Activated T-helper 2 cell treated with anti-CD3 and anti-CD28 coated beads, Interferon-gamma antibody, Interleukin-2, Interleukin-4, amounts not matched to agents 10 μg/mL and 5 μg/mL and 100 μg/mL, durations not matched to agents 14 hours and 24 hours and 36 hours (primary cell): ENCODE measurements at regions not wholly inside any gene's neighbourhood (a gene's known extent, or its start where the extent isn't known, plus 50 kb on each side); places are given as distances from the start of the nearest gene placed in this dataset.

Experiments used
- DNase-seq: peaks from one replicate; pipeline ENCODE4 v3.0.0; 2021; ENCODE audit warnings: low spot score
- H3K27ac Mint-ChIP-seq: one replicate; pipeline ENCODE4 v1.8.0; 2021; ENCODE audit warnings: mixed read lengths
- H3K27me3 Mint-ChIP-seq: one replicate; pipeline ENCODE4 v1.8.0; 2021; ENCODE audit warnings: low read depth, mixed read lengths
- H3K36me3 Mint-ChIP-seq: one replicate; pipeline ENCODE4 v1.8.0; 2021; ENCODE audit warnings: low read depth, mixed read lengths
- H3K4me1 Mint-ChIP-seq: one replicate; pipeline ENCODE4 v1.8.0; 2021; ENCODE audit warnings: low read depth, mixed read lengths
- H3K4me3 Mint-ChIP-seq: one replicate; pipeline ENCODE4 v1.8.0; 2021; ENCODE audit warnings: low read depth, mild to moderate bottlenecking, moderate library complexity, mixed read lengths
- H3K9me3 Mint-ChIP-seq: one replicate; pipeline ENCODE4 v1.8.0; 2021; ENCODE audit warnings: mixed read lengths
- intact Hi-C: fragments of 100-400 bp; cut with micrococcal nuclease; formaldehyde crosslinking; loops from one replicate; pipeline ENCODE4 v1.15.1; 2023

- no peak overlapping the region for H3K4me3 Mint-ChIP-seq
- H3K27me3 Mint-ChIP-seq, result peaks cover 9% of the 10 kb centered on the region
- H3K9me3 Mint-ChIP-seq, result no peaks in the 10 kb centered on the region
- DNase-seq, result no peak
- H3K27ac Mint-ChIP-seq, result no peak overlapping the region
- H3K36me3 Mint-ChIP-seq, result no peaks in the 10 kb centered on the region
- H3K4me1 Mint-ChIP-seq, result peaks cover 6% of the 10 kb centered on the region
- intact Hi-C loops, result loop anchor here (2.0 kb wide), 1 partner anchor 515 kb away; no protein-coding TSS in a partner anchor
Observed at GRCh38 chr5:34487956-34488355, 168.2 kb upstream of the RAI14 start.

- no peak overlapping the region for H3K4me3 Mint-ChIP-seq
Observed at GRCh38 chr5:34488984-34489383, 167.1 kb upstream of the RAI14 start.

GRCh38 chr5:34490506-34491250 lies 165.4 kb upstream of the RAI14 start:
- no peak for DNase-seq
- Mint-ChIP-seq H3K36me3 (no peaks in the 10 kb centered on the region), H3K9me3 (no peaks in the 10 kb centered on the region), H3K4me1 (peaks cover 6% of the 10 kb centered on the region), H3K27ac (no peak overlapping the region), H3K27me3 (peaks cover 7% of the 10 kb centered on the region), H3K4me3 (no peak overlapping the region)
- intact Hi-C loops, result loop anchor here (10.0 kb wide), 2 partner anchors 164 to 344 kb away; partner anchors contain the start of genes RAI14 and TTC23L

More at GRCh38 chr5:34488984-34489383, 167.1 kb upstream of the RAI14 start:
- H3K4me1 Mint-ChIP-seq, result peaks cover 7% of the 10 kb centered on the region
- H3K27me3 Mint-ChIP-seq, result peaks cover 9% of the 10 kb centered on the region
- intact Hi-C loops, result no loop called here
- H3K9me3 Mint-ChIP-seq, result no peaks in the 10 kb centered on the region
- no peak for DNase-seq
- H3K27ac Mint-ChIP-seq, result no peak overlapping the region
- H3K36me3 Mint-ChIP-seq, result no peaks in the 10 kb centered on the region

- Mint-ChIP-seq H3K27me3 (peaks cover 7% of the 10 kb centered on the region), H3K4me1 (peaks cover 5% of the 10 kb centered on the region), H3K27ac (no peak overlapping the region), H3K9me3 (no peaks in the 10 kb centered on the region), H3K4me3 (no peak overlapping the region), H3K36me3 (no peaks in the 10 kb centered on the region)
- intact Hi-C loops, result loop anchor here (10.0 kb wide), 2 partner anchors 164 to 344 kb away; partner anchors contain the start of genes RAI14 and TTC23L
- no peak for DNase-seq
Observed at GRCh38 chr5:34491251-34491620, 164.9 kb upstream of the RAI14 start.

GRCh38 chr5:34494111-34494755 lies 161.9 kb upstream of the RAI14 start:
- intact Hi-C loops, result loop anchor here (10.0 kb wide), 2 partner anchors 161 to 341 kb away; partner anchors contain the start of genes RAI14 and TTC23L
- no peak overlapping the region for H3K4me3 Mint-ChIP-seq
- peaks cover 12% of the 10 kb centered on the region for H3K4me1 Mint-ChIP-seq
- H3K36me3 Mint-ChIP-seq, result no peaks in the 10 kb centered on the region
- H3K27me3 Mint-ChIP-seq, result no peaks in the 10 kb centered on the region
- no peak for DNase-seq
- no peak overlapping the region for H3K27ac Mint-ChIP-seq
- no peaks in the 10 kb centered on the region for H3K9me3 Mint-ChIP-seq

- Mint-ChIP-seq H3K27ac (no peak overlapping the region), H3K4me3 (no peak overlapping the region), H3K9me3 (no peaks in the 10 kb centered on the region), H3K27me3 (no peaks in the 10 kb centered on the region), H3K4me1 (peaks cover 16% of the 10 kb centered on the region), H3K36me3 (no peaks in the 10 kb centered on the region)
- DNase-seq, result no peak
- intact Hi-C loops, result loop anchor here (5.0 to 10.0 kb wide), 3 partner anchors 160 to 1427 kb away; partner anchors contain the start of genes RAI14 and TTC23L
Observed at GRCh38 chr5:34495178-34495577, 160.9 kb upstream of the RAI14 start.

GRCh38 chr5:34496260-34496691 lies 159.9 kb upstream of the RAI14 start:
- no peaks in the 10 kb centered on the region for H3K27me3 Mint-ChIP-seq
- no peak overlapping the region for H3K27ac Mint-ChIP-seq
- intact Hi-C loops, result loop anchor here (5.0 to 10.0 kb wide), 3 partner anchors 159 to 1426 kb away; partner anchors contain the start of genes RAI14 and TTC23L
- H3K4me1 Mint-ChIP-seq, result peaks cover 18% of the 10 kb centered on the region
- H3K9me3 Mint-ChIP-seq, result no peaks in the 10 kb centered on the region
- no peak overlapping the region for H3K4me3 Mint-ChIP-seq
- H3K36me3 Mint-ChIP-seq, result no peaks in the 10 kb centered on the region
- DNase-seq, result no peak

GRCh38 chr5:34496701-34497469 lies 159.2 kb upstream of the RAI14 start:
- H3K36me3 Mint-ChIP-seq, result no peaks in the 10 kb centered on the region
- no peak overlapping the region for H3K27ac Mint-ChIP-seq
- no peak for DNase-seq
- intact Hi-C loops, result loop anchor here (5.0 to 10.0 kb wide), 3 partner anchors 158 to 1425 kb away; partner anchors contain the start of genes RAI14 and TTC23L
- no peak overlapping the region for H3K4me3 Mint-ChIP-seq
- H3K9me3 Mint-ChIP-seq, result no peaks in the 10 kb centered on the region
- no peaks in the 10 kb centered on the region for H3K27me3 Mint-ChIP-seq
- peaks cover 18% of the 10 kb centered on the region for H3K4me1 Mint-ChIP-seq

GRCh38 chr5:34497470-34497808 lies 158.7 kb upstream of the RAI14 start:
- Mint-ChIP-seq H3K4me1 (peaks cover 18% of the 10 kb centered on the region), H3K4me3 (no peak overlapping the region), H3K9me3 (no peaks in the 10 kb centered on the region), H3K27ac (no peak overlapping the region), H3K36me3 (no peaks in the 10 kb centered on the region), H3K27me3 (no peaks in the 10 kb centered on the region)
- intact Hi-C loops, result loop anchor here (5.0 to 10.0 kb wide), 3 partner anchors 157 to 1425 kb away; partner anchors contain the start of genes RAI14 and TTC23L
- no peak for DNase-seq

- H3K36me3 Mint-ChIP-seq, result no peaks in the 10 kb centered on the region
- peaks cover 18% of the 10 kb centered on the region for H3K4me1 Mint-ChIP-seq
- H3K27ac Mint-ChIP-seq, result peak overlapping the region; percentile 44
- intact Hi-C loops, result loop anchor here (5.0 to 10.0 kb wide), 3 partner anchors 156 to 1424 kb away; partner anchors contain the start of genes RAI14 and TTC23L
- H3K9me3 Mint-ChIP-seq, result no peaks in the 10 kb centered on the region
- no peak for DNase-seq
- H3K27me3 Mint-ChIP-seq, result no peaks in the 10 kb centered on the region
- no peak overlapping the region for H3K4me3 Mint-ChIP-seq
Observed at GRCh38 chr5:34498572-34498971, 157.6 kb upstream of the RAI14 start.

- H3K9me3 Mint-ChIP-seq, result no peaks in the 10 kb centered on the region
- peak; percentile 12 for DNase-seq
- H3K27ac Mint-ChIP-seq, result peak overlapping the region; percentile 44
- H3K4me3 Mint-ChIP-seq, result no peak overlapping the region
- peaks cover 4% of the 10 kb centered on the region for H3K27me3 Mint-ChIP-seq
- intact Hi-C loops, result loop anchor here (1.0 to 10.0 kb wide), 4 partner anchors 37 to 1423 kb away; partner anchors contain the start of genes RAI14 and TTC23L
- no peaks in the 10 kb centered on the region for H3K36me3 Mint-ChIP-seq
- H3K4me1 Mint-ChIP-seq, result peaks cover 16% of the 10 kb centered on the region
Observed at GRCh38 chr5:34499001-34499734, 157.0 kb upstream of the RAI14 start.
